Mesenchymal stem cell (in vitro differentiated cells and primary cell): ENCODE measurements at regions not wholly inside any gene's neighbourhood (a gene's known extent, or its start where the extent isn't known, plus 50 kb on each side); places are given as distances from the start of the nearest gene placed in this dataset.
A peak's percentile ranks its signal among the peaks of the same experiment; 100 is the strongest.

Source experiments
- DNase-seq: peaks from one replicate; pipeline ENCODE4 v3.0.0-alpha.2; 2013
- H2AFZ ChIP-seq: one replicate; pipeline ENCODE4 v1.6.1; 2013; ENCODE audit warnings: low read depth, mild to moderate bottlenecking, control low read depth, inconsistent platforms, low read length, moderate library complexity
- H2AK5ac ChIP-seq: 2 replicates; pipeline ENCODE4 v1.6.1; 2013; ENCODE audit warnings: low read length, moderate library complexity, mild to moderate bottlenecking, inconsistent platforms; ENCODE audit not compliant: severe bottlenecking
- H2BK120ac ChIP-seq: one replicate; pipeline ENCODE4 v1.6.1; 2013; ENCODE audit warnings: low read depth, mild to moderate bottlenecking, inconsistent platforms, low read length, moderate library complexity
- H2BK12ac ChIP-seq, 2 experiments: one replicate each; pipeline ENCODE4 v1.6.1; 2013; ENCODE audit warnings: inconsistent platforms in 2 of 2, low read length in 2 of 2, mild to moderate bottlenecking in 2 of 2, moderate library complexity in 2 of 2, control low read depth in 1 of 2
- H2BK15ac ChIP-seq: one replicate; pipeline ENCODE4 v1.6.1; 2013; ENCODE audit warnings: mild to moderate bottlenecking, low read depth, inconsistent platforms; ENCODE audit not compliant: poor library complexity, severe bottlenecking
- H2BK5ac ChIP-seq: 2 replicates; pipeline ENCODE4 v1.6.1; 2013; ENCODE audit warnings: low read depth, mild to moderate bottlenecking, low read length, control low read depth, inconsistent platforms; ENCODE audit not compliant: poor library complexity, severe bottlenecking
- H3K14ac ChIP-seq, 2 experiments: one replicate each; pipeline ENCODE4 v1.6.1; 2013; ENCODE audit warnings: inconsistent platforms in 2 of 2, low read length in 2 of 2, control low read depth in 1 of 2, mild to moderate bottlenecking in 1 of 2, moderate library complexity in 1 of 2
- H3K18ac ChIP-seq, 2 experiments: one replicate each; pipeline ENCODE4 v1.6.1; 2013; ENCODE audit warnings: inconsistent platforms in 2 of 2, low read length in 2 of 2, control low read depth in 1 of 2, low read depth in 1 of 2, mild to moderate bottlenecking in 1 of 2
- H3K23ac ChIP-seq, 2 experiments: one replicate each; pipeline ENCODE4 v1.6.1; 2013; ENCODE audit warnings: inconsistent platforms in 2 of 2, low read length in 2 of 2, mild to moderate bottlenecking in 2 of 2, moderate library complexity in 2 of 2, control low read depth in 1 of 2
- H3K27ac ChIP-seq: 2 replicates; pipeline ENCODE4 v1.5.1; 2013; ENCODE audit warnings: mild to moderate bottlenecking, moderate library complexity, low read length, control low read depth, inconsistent platforms; ENCODE audit not compliant: poor library complexity, severe bottlenecking
- H3K27me3 ChIP-seq, 2 experiments: 2 replicates each; pipeline versions ENCODE4 v1.6.1 to v1.7.0; 2013; ENCODE audit warnings: low read length in 2 of 2, mild to moderate bottlenecking in 2 of 2, moderate library complexity in 2 of 2, control low read depth in 1 of 2, inconsistent platforms in 1 of 2; ENCODE audit not compliant: control insufficient read depth in 1 of 2, insufficient read depth in 1 of 2
- H3K36me3 ChIP-seq, 2 experiments: 2 replicates each; pipeline versions ENCODE4 v1.6.1 to v1.7.0; 2013; ENCODE audit warnings: low read length in 2 of 2, control low read depth in 1 of 2, inconsistent platforms in 1 of 2, low read depth in 1 of 2, mild to moderate bottlenecking in 1 of 2; ENCODE audit not compliant: insufficient read depth in 2 of 2, control insufficient read depth in 1 of 2
- H3K4ac ChIP-seq, 2 experiments: one replicate each; pipeline ENCODE4 v1.6.1; 2013; ENCODE audit warnings: inconsistent platforms in 2 of 2, low read length in 2 of 2, mild to moderate bottlenecking in 2 of 2, moderate library complexity in 2 of 2, control low read depth in 1 of 2, low read depth in 1 of 2
- H3K4me1 ChIP-seq: 2 replicates; pipeline ENCODE4 v1.6.1; 2013; ENCODE audit warnings: low read depth, low read length, control low read depth; ENCODE audit not compliant: control insufficient read depth, insufficient read depth
- H3K4me2 ChIP-seq: 2 replicates; pipeline ENCODE4 v1.6.1; 2013; ENCODE audit warnings: low read length, mild to moderate bottlenecking, inconsistent platforms; ENCODE audit not compliant: poor library complexity, severe bottlenecking
- H3K4me3 ChIP-seq, 2 experiments: 2 replicates each; pipeline versions ENCODE4 v1.5.1 to v1.7.0; 2013; ENCODE audit warnings: low read length in 2 of 2, mild to moderate bottlenecking in 2 of 2, control low read depth in 1 of 2, low read depth in 1 of 2; ENCODE audit not compliant: insufficient read depth in 1 of 2
- H3K79me1 ChIP-seq: replicated peaks from 2 replicates; pipeline ENCODE4 v1.6.1; 2013; ENCODE audit warnings: mild to moderate bottlenecking, control low read depth, low read length, inconsistent platforms; ENCODE audit not compliant: poor library complexity, severe bottlenecking
- H3K9ac ChIP-seq: 2 replicates; pipeline ENCODE4 v1.7.0; 2013; ENCODE audit warnings: mild to moderate bottlenecking, low read length, moderate library complexity
- H3K9me3 ChIP-seq: 2 replicates; pipeline ENCODE4 v1.7.0; 2013; ENCODE audit warnings: mild to moderate bottlenecking, low read length; ENCODE audit not compliant: control insufficient read depth
- H4K8ac ChIP-seq: one replicate; pipeline ENCODE4 v1.6.1; 2013; ENCODE audit warnings: inconsistent platforms, mild to moderate bottlenecking, low read length, moderate library complexity
- H4K91ac ChIP-seq: one replicate; pipeline ENCODE4 v1.6.1; 2013; ENCODE audit warnings: mild to moderate bottlenecking, low read length, inconsistent platforms
- WGBS: methylation state at CpG from one replicate; pipeline ENCODE4 v1.1.7; 2013; ENCODE audit warnings: mixed read lengths; 5-methylcytosine and 5-hydroxymethylcytosine counted together

GRCh38 chr6:94005835-94006234, 586.5 kb upstream of the EPHA7 start:
- WGBS: 63% methylated on average over 1 of the region's 1 CpG
- H3K4me1 ChIP-seq: no peaks in the 10 kb centered on the region

GRCh38 chr6:93992976-93993375, 573.6 kb upstream of the EPHA7 start:
- H2BK12ac ChIP-seq: no peak overlapping the region
- H3K23ac ChIP-seq: no peak overlapping the region
- H3K4me1 ChIP-seq: no peaks in the 10 kb centered on the region
- H3K27me3 ChIP-seq: no peaks in the 10 kb centered on the region
- H2BK15ac ChIP-seq: no peak overlapping the region
- no peak overlapping the region for H2BK5ac ChIP-seq
- no peaks in the 10 kb centered on the region for H3K36me3 ChIP-seq
- no peak overlapping the region for H4K8ac ChIP-seq
- no peak overlapping the region for H3K14ac ChIP-seq
- no peak overlapping the region for H3K4ac ChIP-seq
- no peak overlapping the region for H3K4me3 ChIP-seq
- peak; percentile 3 for DNase-seq
- no peak overlapping the region for H3K18ac ChIP-seq
- H3K79me1 ChIP-seq: no peaks in the 10 kb centered on the region
- no peaks in the 10 kb centered on the region for H3K9me3 ChIP-seq
- H3K27ac ChIP-seq: no peak overlapping the region
- 65% methylated on average over 1 of the region's 1 CpG for WGBS
- H2AK5ac ChIP-seq: no peak overlapping the region
- H3K4me2 ChIP-seq: no peak overlapping the region
- no peak overlapping the region for H2AFZ ChIP-seq
- H3K9ac ChIP-seq: no peak overlapping the region
- H4K91ac ChIP-seq: no peak overlapping the region
- no peak overlapping the region for H2BK120ac ChIP-seq

More at GRCh38 chr6:94005835-94006234, 586.5 kb upstream of the EPHA7 start:
- H2BK120ac ChIP-seq: no peak overlapping the region
- peak; percentile 3 for DNase-seq
- H3K4ac ChIP-seq: no peak overlapping the region
- no peaks in the 10 kb centered on the region for H3K9me3 ChIP-seq
- no peak overlapping the region for H3K9ac ChIP-seq
- no peak overlapping the region for H3K4me2 ChIP-seq
- H3K4me3 ChIP-seq: no peak overlapping the region
- H3K27ac ChIP-seq: no peak overlapping the region
- no peak overlapping the region for H3K14ac ChIP-seq
- no peak overlapping the region for H2BK15ac ChIP-seq
- no peaks in the 10 kb centered on the region for H3K36me3 ChIP-seq
- no peak overlapping the region for H3K23ac ChIP-seq
- H3K18ac ChIP-seq: no peak overlapping the region
- H4K91ac ChIP-seq: no peak overlapping the region
- no peak overlapping the region for H2BK12ac ChIP-seq
- H2AFZ ChIP-seq: no peak overlapping the region
- H2AK5ac ChIP-seq: no peak overlapping the region
- no peak overlapping the region for H2BK5ac ChIP-seq
- H4K8ac ChIP-seq: no peak overlapping the region
- no peaks in the 10 kb centered on the region for H3K79me1 ChIP-seq
- no peaks in the 10 kb centered on the region for H3K27me3 ChIP-seq

GRCh38 chr6:93989630-93990029, 570.3 kb upstream of the EPHA7 start:
- no peaks in the 10 kb centered on the region for H3K9me3 ChIP-seq
- H3K9ac ChIP-seq: no peak overlapping the region
- H2AK5ac ChIP-seq: no peak overlapping the region
- no peak overlapping the region for H4K8ac ChIP-seq
- no peak for DNase-seq
- H2BK5ac ChIP-seq: no peak overlapping the region
- no peak overlapping the region for H3K23ac ChIP-seq
- H2BK120ac ChIP-seq: no peak overlapping the region
- WGBS: 80% methylated on average over 1 of the region's 2 CpGs
- H3K14ac ChIP-seq: no peak overlapping the region
- no peak overlapping the region for H2BK12ac ChIP-seq
- H3K4ac ChIP-seq: no peak overlapping the region
- H3K27ac ChIP-seq: no peak overlapping the region
- no peak overlapping the region for H3K18ac ChIP-seq
- H3K4me3 ChIP-seq: no peak overlapping the region
- no peaks in the 10 kb centered on the region for H3K27me3 ChIP-seq
- H3K36me3 ChIP-seq: no peaks in the 10 kb centered on the region
- H3K4me1 ChIP-seq: no peaks in the 10 kb centered on the region
- no peaks in the 10 kb centered on the region for H3K79me1 ChIP-seq
- H3K4me2 ChIP-seq: no peak overlapping the region
- H2BK15ac ChIP-seq: no peak overlapping the region
- H4K91ac ChIP-seq: no peak overlapping the region
- no peak overlapping the region for H2AFZ ChIP-seq

GRCh38 chr6:93985953-93986352, 566.6 kb upstream of the EPHA7 start:
- no peaks in the 10 kb centered on the region for H3K36me3 ChIP-seq
- no peak overlapping the region for H3K4me2 ChIP-seq
- H2BK5ac ChIP-seq: no peak overlapping the region
- peak overlapping the region in 1 of 2 experiments; percentile 11 for H3K18ac ChIP-seq
- WGBS: 96% methylated on average over 2 of the region's 2 CpGs
- H3K27me3 ChIP-seq: no peaks in the 10 kb centered on the region
- H3K4ac ChIP-seq: no peak overlapping the region
- H4K8ac ChIP-seq: no peak overlapping the region
- H3K27ac ChIP-seq: no peak overlapping the region
- H2AFZ ChIP-seq: no peak overlapping the region
- H2AK5ac ChIP-seq: no peak overlapping the region
- no peak overlapping the region for H2BK12ac ChIP-seq
- no peak overlapping the region for H3K23ac ChIP-seq
- H3K9ac ChIP-seq: no peak overlapping the region
- H3K4me1 ChIP-seq: no peaks in the 10 kb centered on the region
- H2BK15ac ChIP-seq: no peak overlapping the region
- no peaks in the 10 kb centered on the region for H3K79me1 ChIP-seq
- DNase-seq: no peak
- no peak overlapping the region for H2BK120ac ChIP-seq
- H3K9me3 ChIP-seq: no peaks in the 10 kb centered on the region
- H3K14ac ChIP-seq: peak overlapping the region in 1 of 2 experiments; percentile 18
- no peak overlapping the region for H4K91ac ChIP-seq
- H3K4me3 ChIP-seq: no peak overlapping the region
